ENCODE measurements at regions not wholly inside any gene's neighbourhood (a gene's known extent, or its start where the extent isn't known, plus 50 kb on each side); places are given as distances from the start of the nearest gene placed in this dataset.

DNA sequence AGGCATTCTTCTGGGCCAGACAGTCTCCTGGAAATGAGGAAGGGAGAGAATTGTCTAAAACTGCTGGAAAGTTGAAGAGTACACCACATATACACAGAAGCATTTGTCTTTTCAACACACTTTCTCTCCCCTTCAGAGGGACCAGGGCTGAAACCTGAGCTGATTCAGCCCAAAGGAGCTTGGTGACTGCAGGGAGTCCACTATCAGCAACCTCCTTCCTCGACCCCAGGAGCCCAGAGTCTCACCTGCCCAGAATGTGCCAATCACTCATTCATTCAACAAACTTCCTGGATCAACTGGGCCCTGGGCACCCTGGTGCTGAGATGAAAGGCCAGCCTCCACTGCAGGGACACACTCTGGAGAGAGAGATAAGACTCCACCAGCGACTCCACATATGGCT is 128.9 kb upstream of the VSTM2B start:
- no peak for DNase-seq (ENCODE audit: low read depth, low spot score)

GRCh38 chr19:29397748-29398147 is 128.0 kb upstream of the VSTM2B start:
- DNase-seq (ENCODE audit: low read depth, low spot score) = no peak

- no peak for DNase-seq (ENCODE audit: low read depth, low spot score)
Observed at GRCh38 chr19:29399804-29400203, 126.0 kb upstream of the VSTM2B start.

- DNase-seq (ENCODE audit: low read depth, low spot score) = no peak
Observed at GRCh38 chr19:29400917-29401711, 124.7 kb upstream of the VSTM2B start.

GRCh38 chr19:29401712-29402421 is 123.9 kb upstream of the VSTM2B start:
- DNase-seq (ENCODE audit: low read depth, low spot score) = no peak

DNA sequence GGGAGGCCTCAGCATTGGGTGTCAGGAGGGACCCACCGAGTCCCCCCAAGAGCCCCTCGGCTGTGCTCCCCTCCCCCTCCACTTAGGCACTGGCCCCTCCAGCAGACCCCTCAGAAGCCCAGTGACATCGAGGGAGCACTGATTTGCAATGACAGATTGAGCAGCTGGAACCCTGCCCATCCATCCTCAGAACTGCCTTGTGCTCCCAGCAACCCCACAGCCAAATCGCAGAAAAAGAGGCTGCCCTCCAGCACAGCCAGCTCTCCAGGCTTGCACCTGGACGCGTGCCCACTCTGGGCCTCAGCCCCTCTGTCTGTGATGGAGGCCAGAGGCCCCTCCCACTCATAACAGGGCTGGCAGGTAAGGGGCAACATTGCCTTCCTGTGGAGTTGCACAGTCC is 123.2 kb upstream of the VSTM2B start:
- no peak for DNase-seq (ENCODE audit: low read depth, low spot score)

GRCh38 chr19:29404015-29404414 is 121.8 kb upstream of the VSTM2B start:
- no peak for DNase-seq (ENCODE audit: low read depth, low spot score)

GRCh38 chr19:29404951-29405727 is 120.7 kb upstream of the VSTM2B start:
- no peak for DNase-seq (ENCODE audit: low read depth, low spot score)

- DNase-seq (ENCODE audit: low read depth, low spot score) = no peak
Observed at GRCh38 chr19:29405728-29405995, 120.1 kb upstream of the VSTM2B start.

DNA sequence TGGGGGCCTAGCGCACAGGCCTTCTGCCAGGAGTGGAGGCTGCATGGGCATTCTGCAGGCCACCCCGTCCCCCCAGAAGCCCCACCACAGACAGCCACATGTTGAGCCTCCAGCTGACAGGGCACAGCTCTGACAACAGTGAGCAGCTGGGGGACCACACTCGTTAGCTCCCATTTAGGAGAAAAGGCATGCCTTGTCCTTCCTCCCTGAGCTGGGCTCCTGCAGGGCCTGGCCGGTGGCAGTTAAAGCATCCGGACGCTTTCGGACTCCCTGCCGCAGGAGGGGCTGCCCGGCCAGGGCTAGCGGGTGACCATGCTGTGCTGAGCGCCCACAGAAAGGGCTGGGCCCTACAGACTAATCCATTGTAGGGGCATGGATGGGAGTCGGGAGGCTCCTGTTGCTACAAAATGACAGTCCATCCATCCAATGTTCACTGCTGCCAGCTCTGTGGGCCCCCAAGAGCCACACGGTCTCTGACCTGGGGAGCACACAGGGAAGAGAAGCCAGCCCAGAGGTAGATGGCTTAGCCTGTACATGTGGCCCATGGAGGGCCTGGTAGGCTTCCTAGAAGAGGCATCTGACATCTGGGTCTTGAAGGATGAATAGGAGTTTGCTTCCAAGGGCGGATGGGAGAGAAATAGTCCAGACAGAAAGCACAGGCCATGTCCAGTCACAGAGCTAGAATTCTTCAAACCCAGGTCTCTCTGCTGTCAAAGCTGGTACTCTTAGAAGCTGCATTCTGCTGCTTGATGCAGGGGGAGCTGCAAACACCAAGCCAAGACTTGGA is 116.5 kb upstream of the VSTM2B start:
- no peak for DNase-seq (ENCODE audit: low read depth, low spot score)

DNA sequence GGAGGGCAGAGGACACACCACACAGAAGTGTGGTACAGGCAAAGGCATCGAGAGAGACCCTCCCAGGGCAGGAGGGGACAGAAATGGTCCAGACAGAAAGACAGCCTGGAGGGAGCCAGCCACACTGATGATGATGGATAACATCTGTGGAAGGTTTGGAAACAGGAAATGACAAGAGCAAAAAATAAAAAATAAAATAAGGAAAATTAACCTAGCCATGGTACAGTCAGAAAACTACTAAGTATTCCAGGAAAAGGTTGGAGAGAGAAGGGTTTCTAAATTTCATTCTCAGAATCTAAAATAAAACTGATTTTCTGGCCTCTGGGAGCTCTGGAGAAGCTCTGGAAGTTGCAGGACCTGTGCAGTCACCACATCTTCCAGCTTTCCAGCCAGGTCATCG is 115.2 kb upstream of the VSTM2B start:
- DNase-seq (ENCODE audit: low read depth, low spot score) = no peak

DNA sequence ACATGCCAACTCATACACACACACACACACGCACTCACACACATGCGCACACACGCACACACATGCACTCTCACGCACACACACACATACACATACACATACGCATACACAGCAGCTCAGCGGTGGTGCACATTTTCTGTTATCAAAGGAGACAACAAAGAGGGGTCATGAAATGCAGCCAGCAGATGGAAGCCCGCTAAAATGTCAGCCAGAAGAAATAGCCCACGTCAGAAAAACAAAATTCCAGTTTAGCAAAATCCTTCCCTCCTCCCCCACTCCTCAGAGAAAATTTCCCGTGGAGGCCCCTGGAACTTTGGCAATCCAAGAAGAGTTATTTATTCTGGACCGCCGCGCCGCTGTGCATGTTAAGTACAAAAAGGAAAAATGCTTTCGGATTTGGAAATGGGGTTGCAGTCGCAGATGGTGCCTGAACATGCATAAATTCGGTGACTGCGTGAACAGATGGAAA is 114.6 kb upstream of the VSTM2B start:
- DNase-seq (ENCODE audit: low read depth, low spot score) = no peak

- no peak for DNase-seq (ENCODE audit: low read depth, low spot score)
Observed at GRCh38 chr19:29413435-29413834, 112.4 kb upstream of the VSTM2B start.

DNA sequence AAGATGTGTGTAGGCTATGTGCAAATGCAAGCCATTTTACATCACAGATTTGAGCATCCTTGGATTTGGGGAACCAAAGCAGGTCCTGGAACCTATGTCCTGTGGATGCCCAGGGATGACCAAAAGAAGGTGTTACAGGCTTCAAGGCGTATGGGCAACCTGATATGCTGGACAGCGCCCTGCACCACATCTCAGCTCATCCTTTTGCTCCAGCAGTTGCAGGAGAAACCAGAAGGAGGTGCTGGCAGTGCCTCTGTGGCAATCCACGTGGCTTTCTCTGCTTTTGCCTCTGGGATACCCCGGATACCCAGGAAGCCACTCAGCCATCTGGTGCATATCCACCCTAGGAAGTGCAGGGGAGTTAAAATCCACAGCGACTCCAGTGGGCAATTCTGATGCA is 110.3 kb upstream of the VSTM2B start:
- no peak for DNase-seq (ENCODE audit: low read depth, low spot score)

DNA sequence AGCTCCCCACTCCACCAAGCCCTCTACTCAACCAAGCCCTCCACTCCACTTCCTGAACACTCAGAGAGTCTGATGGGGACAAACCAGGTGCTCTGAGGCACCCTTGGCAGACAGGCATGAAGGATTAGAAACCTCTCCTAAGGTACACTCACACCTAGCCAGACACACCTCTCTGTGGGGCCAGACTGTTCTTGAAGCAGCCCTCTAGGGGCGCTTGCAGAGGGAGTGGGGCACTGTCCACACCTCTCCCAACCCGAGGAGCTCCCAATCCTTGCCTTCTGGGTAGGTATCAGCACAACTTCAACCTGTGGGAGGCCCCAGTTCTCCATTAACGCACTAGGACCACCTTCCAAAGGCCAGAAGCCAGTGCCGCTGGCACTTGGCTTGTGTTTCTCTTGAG is 108.7 kb upstream of the VSTM2B start:
- DNase-seq (ENCODE audit: low read depth, low spot score) = no peak

DNA sequence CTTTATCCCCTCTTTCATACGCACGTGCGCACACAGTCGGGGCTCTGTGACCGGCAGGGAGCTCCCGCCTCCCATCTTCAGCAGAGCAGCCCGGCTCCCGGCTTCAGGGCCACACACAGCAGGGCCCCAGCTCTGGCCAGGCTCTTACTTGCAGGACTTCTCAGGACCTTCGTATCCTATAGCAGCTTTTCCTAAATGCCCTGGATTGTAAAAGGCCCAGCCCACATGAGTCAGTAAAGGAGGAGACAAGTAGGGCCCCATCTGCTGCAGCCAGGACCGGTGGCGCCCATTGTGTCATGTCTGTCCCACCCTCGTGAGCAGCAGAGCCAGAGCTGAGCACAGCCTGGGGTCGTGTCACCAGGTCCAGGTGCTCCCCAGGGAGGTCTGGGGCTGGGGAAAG is 107.6 kb upstream of the VSTM2B start:
- no peak for DNase-seq (ENCODE audit: low read depth, low spot score)

GRCh38 chr19:29420065-29420464 is 105.7 kb upstream of the VSTM2B start:
- no peak for DNase-seq (ENCODE audit: low read depth, low spot score)

GRCh38 chr19:29420482-29421195 is 105.2 kb upstream of the VSTM2B start:
- DNase-seq (ENCODE audit: low read depth, low spot score) = no peak

- DNase-seq (ENCODE audit: low read depth, low spot score) = no peak
Observed at GRCh38 chr19:29421196-29421545, 104.6 kb upstream of the VSTM2B start.

GRCh38 chr19:29422047-29422446 is 103.7 kb upstream of the VSTM2B start:
- no peak for DNase-seq (ENCODE audit: low read depth, low spot score)

DNA sequence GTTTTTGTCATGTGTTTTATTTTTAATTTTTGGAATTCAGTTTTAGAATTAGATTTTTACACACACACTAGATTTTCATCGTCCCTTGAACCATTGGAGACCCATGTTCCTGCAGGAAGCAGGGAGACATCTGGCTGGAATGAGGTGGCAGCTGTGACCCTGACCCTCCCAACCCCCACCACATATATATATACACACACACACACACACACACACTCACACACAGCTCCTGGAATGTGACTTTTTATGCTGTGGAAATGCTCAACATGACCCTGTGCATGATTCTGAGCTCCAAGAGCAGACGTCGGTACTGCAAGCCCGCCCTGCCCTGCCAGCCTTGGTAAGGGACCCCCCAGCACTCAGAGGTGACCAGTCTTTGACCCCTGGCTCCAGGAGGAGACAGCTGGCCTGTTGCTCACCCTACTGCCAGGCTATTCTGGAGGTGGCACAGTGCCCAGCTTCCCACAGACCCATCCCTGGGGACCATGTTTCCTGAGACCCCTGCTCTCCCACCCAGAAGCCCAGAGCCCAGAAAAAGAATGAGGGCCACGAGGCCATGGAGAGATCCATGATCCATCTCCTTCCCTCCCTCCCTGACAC is 103.2 kb upstream of the VSTM2B start:
- no peak for DNase-seq (ENCODE audit: low read depth, low spot score)
